ENCODE measurements at regions not wholly inside any gene's neighbourhood (a gene's known extent, or its start where the extent isn't known, plus 50 kb on each side); places are given as distances from the start of the nearest gene placed in this dataset.

- Histone ChIP-seq H3K36me3 (ENCODE audit: control insufficient read depth in 4 of 4, insufficient read depth in 4 of 4, low read length in 3 of 4) (peaks cover 2 to 33% (median 17%) of the 10 kb centered on the region in 4 experiments), H3K27ac (ENCODE audit: insufficient read depth in 1 of 2, low read depth in 1 of 2, low read length in 2 of 2, poor library complexity in 1 of 2, severe bottlenecking in 2 of 2) (no peak overlapping the region), H3K9me3 (ENCODE audit: control extremely low read depth in 1 of 5, control insufficient read depth in 4 of 5, insufficient read depth in 2 of 5, low read depth in 1 of 5, low read length in 4 of 5) (no peaks in the 10 kb centered on the region), H3K4me3 (ENCODE audit: control insufficient read depth in 1 of 7, extremely low read depth in 1 of 7, insufficient read depth in 4 of 7, low read depth in 2 of 7, low read length in 6 of 7) (no peak overlapping the region), H3K27me3 (replicated peaks in 2 of 5; ENCODE audit: control insufficient read depth in 4 of 5, insufficient read depth in 5 of 5, low read length in 4 of 5) (peaks cover 0 to 16% (median 0%) of the 10 kb centered on the region in 5 experiments), H3K4me1 (ENCODE audit: control extremely low read depth in 1 of 4, control insufficient read depth in 4 of 4, insufficient read depth in 4 of 4, low read length in 3 of 4) (peaks cover 0 to 39% (median 25%) of the 10 kb centered on the region in 4 experiments)
- POLR2A ChIA-PET, result no interaction called here
- CTCF ChIA-PET, result no interaction called here
- WGBS (ENCODE audit: insufficient coverage), result 94% methylated on average over 8 of the region's 16 CpGs
- no peak for DNase-seq
Measured at GRCh38 chr17:64784353-64785010, 122.4 kb upstream of the SMURF2 start.

- H3K9me3 ChIP-seq (ENCODE audit: control extremely low read depth in 1 of 5, control insufficient read depth in 4 of 5, insufficient read depth in 2 of 5, low read depth in 1 of 5, low read length in 4 of 5), result no peaks in the 10 kb centered on the region
- H3K4me1 ChIP-seq (ENCODE audit: control extremely low read depth in 1 of 4, control insufficient read depth in 4 of 4, insufficient read depth in 4 of 4, low read length in 3 of 4), result peaks cover 0 to 45% (median 32%) of the 10 kb centered on the region in 4 experiments
- ChIA-PET CTCF (interaction anchor here (0.7 kb wide), 1 partner anchor 9 kb away, joined by 3 read pairs; no protein-coding TSS in a partner anchor), POLR2A (no interaction called here)
- H3K27me3 ChIP-seq (replicated peaks in 2 of 5; ENCODE audit: control insufficient read depth in 4 of 5, insufficient read depth in 5 of 5, low read length in 4 of 5), result peaks cover 0 to 23% (median 3%) of the 10 kb centered on the region in 5 experiments
- H3K4me3 ChIP-seq (ENCODE audit: control insufficient read depth in 1 of 7, extremely low read depth in 1 of 7, insufficient read depth in 4 of 7, low read depth in 2 of 7, low read length in 6 of 7), result no peak overlapping the region
- 95% methylated on average over 12 of the region's 14 CpGs for WGBS (ENCODE audit: insufficient coverage)
- H3K27ac ChIP-seq (ENCODE audit: insufficient read depth in 1 of 2, low read depth in 1 of 2, low read length in 2 of 2, poor library complexity in 1 of 2, severe bottlenecking in 2 of 2), result no peak overlapping the region
- no peak for DNase-seq
- H3K36me3 ChIP-seq (ENCODE audit: control insufficient read depth in 4 of 4, insufficient read depth in 4 of 4, low read length in 3 of 4), result peaks cover 2 to 33% (median 17%) of the 10 kb centered on the region in 4 experiments
Measured at GRCh38 chr17:64783556-64784352, 121.6 kb upstream of the SMURF2 start.

GRCh38 chr17:64783031-64783461 is 120.9 kb upstream of the SMURF2 start:
- no peak overlapping the region for H3K27ac ChIP-seq (ENCODE audit: insufficient read depth in 1 of 2, low read depth in 1 of 2, low read length in 2 of 2, poor library complexity in 1 of 2, severe bottlenecking in 2 of 2)
- H3K9me3 ChIP-seq (ENCODE audit: control extremely low read depth in 1 of 5, control insufficient read depth in 4 of 5, insufficient read depth in 2 of 5, low read depth in 1 of 5, low read length in 4 of 5), result no peaks in the 10 kb centered on the region
- H3K36me3 ChIP-seq (ENCODE audit: control insufficient read depth in 4 of 4, insufficient read depth in 4 of 4, low read length in 3 of 4), result peaks cover 2 to 33% (median 17%) of the 10 kb centered on the region in 4 experiments
- 88% methylated on average over 4 of the region's 6 CpGs for WGBS (ENCODE audit: insufficient coverage)
- ChIA-PET CTCF (interaction anchor here (0.7 kb wide), 1 partner anchor 10 kb away, joined by 3 read pairs; no protein-coding TSS in a partner anchor), POLR2A (no interaction called here)
- peaks cover 0 to 28% (median 4%) of the 10 kb centered on the region in 5 experiments for H3K27me3 ChIP-seq (replicated peaks in 2 of 5; ENCODE audit: control insufficient read depth in 4 of 5, insufficient read depth in 5 of 5, low read length in 4 of 5)
- no peak for DNase-seq
- H3K4me3 ChIP-seq (ENCODE audit: control insufficient read depth in 1 of 7, extremely low read depth in 1 of 7, insufficient read depth in 4 of 7, low read depth in 2 of 7, low read length in 6 of 7), result no peak overlapping the region
- H3K4me1 ChIP-seq (ENCODE audit: control extremely low read depth in 1 of 4, control insufficient read depth in 4 of 4, insufficient read depth in 4 of 4, low read length in 3 of 4), result peaks cover under 1 to 45% (median 39%) of the 10 kb centered on the region in 4 experiments

GRCh38 chr17:64781810-64782555 is 119.9 kb upstream of the SMURF2 start:
- Histone ChIP-seq H3K9me3 (ENCODE audit: control extremely low read depth in 1 of 5, control insufficient read depth in 4 of 5, insufficient read depth in 2 of 5, low read depth in 1 of 5, low read length in 4 of 5) (no peaks in the 10 kb centered on the region), H3K4me3 (ENCODE audit: control insufficient read depth in 1 of 7, extremely low read depth in 1 of 7, insufficient read depth in 4 of 7, low read depth in 2 of 7, low read length in 6 of 7) (peak overlapping the region in 3 of 7 experiments; percentile 48 to 68 (median 48)), H3K4me1 (ENCODE audit: control extremely low read depth in 1 of 4, control insufficient read depth in 4 of 4, insufficient read depth in 4 of 4, low read length in 3 of 4) (peaks cover 3 to 55% (median 50%) of the 10 kb centered on the region in 4 experiments), H3K27me3 (replicated peaks in 2 of 5; ENCODE audit: control insufficient read depth in 4 of 5, insufficient read depth in 5 of 5, low read length in 4 of 5) (peaks cover 0 to 31% (median 6%) of the 10 kb centered on the region in 5 experiments), H3K27ac (ENCODE audit: insufficient read depth in 1 of 2, low read depth in 1 of 2, low read length in 2 of 2, poor library complexity in 1 of 2, severe bottlenecking in 2 of 2) (no peak overlapping the region), H3K36me3 (ENCODE audit: control insufficient read depth in 4 of 4, insufficient read depth in 4 of 4, low read length in 3 of 4) (peaks cover 2 to 30% (median 15%) of the 10 kb centered on the region in 4 experiments)
- WGBS (ENCODE audit: insufficient coverage), result 67% methylated on average over 10 of the region's 17 CpGs
- ChIA-PET CTCF (interaction anchor here (0.6 to 1.3 kb wide), 2 partner anchors 43 to 1015 kb away, joined by 3 read pairs; no protein-coding TSS in a partner anchor), POLR2A (no interaction called here)
- DNase-seq, result no peak

GRCh38 chr17:64781014-64781756 is 119.1 kb upstream of the SMURF2 start:
- POLR2A ChIA-PET, result no interaction called here

More at GRCh38 chr17:64781014-64781756, 119.1 kb upstream of the SMURF2 start:
- Histone ChIP-seq H3K27ac (ENCODE audit: insufficient read depth in 1 of 2, low read depth in 1 of 2, low read length in 2 of 2, poor library complexity in 1 of 2, severe bottlenecking in 2 of 2) (no peak overlapping the region), H3K4me3 (ENCODE audit: control insufficient read depth in 1 of 7, extremely low read depth in 1 of 7, insufficient read depth in 4 of 7, low read depth in 2 of 7, low read length in 6 of 7) (peak overlapping the region in 6 of 7 experiments; percentile 15 to 68 (median 52)), H3K27me3 (replicated peaks in 2 of 5; ENCODE audit: control insufficient read depth in 4 of 5, insufficient read depth in 5 of 5, low read length in 4 of 5) (peaks cover 0 to 31% (median 6%) of the 10 kb centered on the region in 5 experiments), H3K9me3 (ENCODE audit: control extremely low read depth in 1 of 5, control insufficient read depth in 4 of 5, insufficient read depth in 2 of 5, low read depth in 1 of 5, low read length in 4 of 5) (no peaks in the 10 kb centered on the region), H3K36me3 (ENCODE audit: control insufficient read depth in 4 of 4, insufficient read depth in 4 of 4, low read length in 3 of 4) (peaks cover 2 to 23% (median 12%) of the 10 kb centered on the region in 4 experiments), H3K4me1 (ENCODE audit: control extremely low read depth in 1 of 4, control insufficient read depth in 4 of 4, insufficient read depth in 4 of 4, low read length in 3 of 4) (peaks cover 3 to 62% (median 54%) of the 10 kb centered on the region in 4 experiments)
- peak in 2 of 3 donors; percentile 59 to 71 for DNase-seq
- 0% methylated on average over 36 of the region's 69 CpGs for WGBS (ENCODE audit: insufficient coverage)
- CTCF ChIA-PET, result interaction anchor here (1.3 kb wide), 1 partner anchor 42 kb away, joined by 3 read pairs; no protein-coding TSS in a partner anchor

Data from common myeloid progenitor, CD34-positive (primary cell).